ENCODE measurements at regions not wholly inside any gene's neighbourhood (a gene's known extent, or its start where the extent isn't known, plus 50 kb on each side); places are given as distances from the start of the nearest gene placed in this dataset.

DNA sequence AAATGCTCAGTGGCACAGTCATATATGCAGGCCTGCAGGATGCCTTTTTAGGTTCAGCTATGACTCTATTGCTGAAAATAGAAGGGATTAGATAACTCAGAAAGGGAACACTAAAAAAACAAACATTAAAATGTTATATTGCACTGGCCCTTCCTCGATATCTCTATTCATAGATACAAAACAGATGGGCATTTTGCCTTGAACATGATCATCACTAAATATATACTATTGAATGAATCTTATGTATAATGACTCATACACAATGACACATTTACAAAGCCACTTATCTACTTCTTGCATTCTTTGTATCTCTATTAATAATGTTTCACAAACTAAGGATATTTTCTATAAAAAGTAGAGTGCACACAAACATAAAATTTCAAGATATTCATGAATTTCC, 2352.8 kb upstream of the RAG2 start:
- H3K27ac ChIP-seq (ENCODE audit: extremely low read length, insufficient read depth, low read length) = no peak overlapping the region
- no peaks in the 10 kb centered on the region for H3K4me1 ChIP-seq (ENCODE audit: insufficient read depth, low read length)
- H3K36me3 ChIP-seq (replicated peaks in 1 of 2; ENCODE audit: control insufficient read depth in 1 of 2, insufficient read depth in 2 of 2, low read length in 2 of 2) = no peaks in the 10 kb centered on the region
- CTCF ChIA-PET (ENCODE audit: low intra/inter-chr PET ratio, low total read pairs) = no interaction called here
- no peak for ATAC-seq
- peaks cover 24% of the 10 kb centered on the region for H3K9me3 ChIP-seq (ENCODE audit: low read length)
- no peaks in the 10 kb centered on the region for H3K79me2 ChIP-seq (ENCODE audit: insufficient read depth, low read length)
- no TSS peak for BruUV-seq (replicated peaks)
- FAIRE-seq = no peak
- H4K20me1 ChIP-seq (ENCODE audit: insufficient read depth, low read length) = no peaks in the 10 kb centered on the region
- no peak overlapping the region for H3K4me3 ChIP-seq (replicated peaks in 1 of 3; ENCODE audit: insufficient read depth in 1 of 3, low read depth in 2 of 3, low read length in 3 of 3)
- no peak overlapping the region for H2AFZ ChIP-seq (ENCODE audit: low read length)
- 0% methylated on average over 1 of the region's 1 CpG for WGBS (ENCODE audit: low lambda C conversion rate)
- POLR2A ChIA-PET = no interaction called here
- H3K27me3 ChIP-seq (ENCODE audit: control insufficient read depth in 1 of 2, insufficient read depth in 2 of 2, low read length in 2 of 2) = no peaks in the 10 kb centered on the region
- in situ Hi-C loops (cut with HindIII; ENCODE audit: extremely low pct_ligation_motif_present, low pct_unique_long_range_greater_than_20kb) (no loop called here), intact Hi-C loops (cut with micrococcal nuclease; ENCODE audit: unreplicated experiment) (no loop called here)
- no peak overlapping the region for H3K4me2 ChIP-seq (ENCODE audit: low read depth, low read length)
- TF ChIP-seq PRPF4 (IDR thresholded peaks at IDR 0.05; ENCODE audit: low read depth, low read length, poor library complexity, severe bottlenecking) = no peak
- TF ChIP-seq ZC3H4 (CRISPR knock-in tag; IDR thresholded peaks at IDR 0.05; ENCODE audit: borderline replicate concordance) = no peak
- TF ChIP-seq ZNF674 (CRISPR knock-in tag; IDR thresholded peaks at IDR 0.05; ENCODE audit: low read depth) = no peak
- TF ChIP-seq ZNF513 (CRISPR knock-in tag; conservative IDR thresholded peaks at IDR 0.05) = no peak
- TF ChIP-seq ZFY (CRISPR knock-in tag; IDR thresholded peaks at IDR 0.05) = no peak
- no peak for TF ChIP-seq IRX3 (CRISPR knock-in tag; IDR thresholded peaks at IDR 0.05; ENCODE audit: borderline replicate concordance, low read depth)
- TF ChIP-seq, protein P1, sequence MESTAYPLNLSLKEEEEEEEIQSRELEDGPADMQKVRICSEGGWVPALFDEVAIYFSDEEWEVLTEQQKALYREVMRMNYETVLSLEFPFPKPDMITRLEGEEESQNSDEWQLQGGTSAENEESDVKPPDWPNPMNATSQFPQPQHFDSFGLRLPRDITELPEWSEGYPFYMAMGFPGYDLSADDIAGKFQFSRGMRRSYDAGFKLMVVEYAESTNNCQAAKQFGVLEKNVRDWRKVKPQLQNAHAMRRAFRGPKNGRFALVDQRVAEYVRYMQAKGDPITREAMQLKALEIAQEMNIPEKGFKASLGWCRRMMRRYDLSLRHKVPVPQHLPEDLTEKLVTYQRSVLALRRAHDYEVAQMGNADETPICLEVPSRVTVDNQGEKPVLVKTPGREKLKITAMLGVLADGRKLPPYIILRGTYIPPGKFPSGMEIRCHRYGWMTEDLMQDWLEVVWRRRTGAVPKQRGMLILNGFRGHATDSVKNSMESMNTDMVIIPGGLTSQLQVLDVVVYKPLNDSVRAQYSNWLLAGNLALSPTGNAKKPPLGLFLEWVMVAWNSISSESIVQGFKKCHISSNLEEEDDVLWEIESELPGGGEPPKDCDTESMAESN (CRISPR knock-in tag; conservative IDR thresholded peaks at IDR 0.05) = no peak
- no peak for TF ChIP-seq ATF2 (CRISPR knock-in tag; IDR thresholded peaks at IDR 0.05)
- no peak for TF ChIP-seq WIZ (CRISPR knock-in tag; IDR thresholded peaks at IDR 0.05)
- TF ChIP-seq JDP2 (CRISPR knock-in tag; IDR thresholded peaks at IDR 0.05; ENCODE audit: borderline replicate concordance) = no peak
- TF ChIP-seq GABPB1 (CRISPR knock-in tag; IDR thresholded peaks at IDR 0.05) = no peak
- no peak for TF ChIP-seq ZNF543 (CRISPR knock-in tag; IDR thresholded peaks at IDR 0.05)
- TF ChIP-seq CENPT (CRISPR knock-in tag; IDR thresholded peaks at IDR 0.05; ENCODE audit: low read depth) = no peak
- DNase-seq (ENCODE audit: low spot score) = no peak
- H3K9ac ChIP-seq (ENCODE audit: insufficient read depth, low read depth, low read length) = no peak overlapping the region

Data from HepG2 (cell line).